HG02798 (cell line): ENCODE measurements at regions not wholly inside any gene's neighbourhood (a gene's known extent, or its start where the extent isn't known, plus 50 kb on each side); places are given as distances from the start of the nearest gene placed in this dataset.

Experiments
- ATAC-seq: cut with Tn5 transposase; IDR thresholded peaks from one replicate; pipeline ENCODE4 v1.9.1; 2021; ENCODE audit warnings: mild to moderate bottlenecking; ENCODE audit not compliant: unreplicated experiment, poor library complexity

DNA sequence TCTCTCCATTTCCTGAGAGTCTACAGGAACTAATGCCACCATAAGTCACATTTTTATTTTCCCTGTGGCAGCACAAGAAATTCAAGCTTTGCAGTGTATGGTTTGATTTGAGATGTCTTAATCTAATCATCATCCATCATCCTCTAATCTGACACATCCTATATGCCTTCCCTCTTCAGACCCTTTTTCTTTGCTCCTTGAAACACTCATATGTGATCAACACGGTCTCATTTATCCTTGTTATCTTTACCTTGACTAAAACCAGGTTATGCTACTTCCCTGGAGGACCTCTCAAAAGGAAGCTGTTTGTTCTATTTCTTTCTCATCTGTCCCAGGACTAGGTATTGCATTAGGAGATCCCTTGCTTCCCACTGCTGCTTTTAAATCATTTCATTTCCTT lies 146.9 kb upstream of the MRPS30 start:
- no peak for ATAC-seq

DNA sequence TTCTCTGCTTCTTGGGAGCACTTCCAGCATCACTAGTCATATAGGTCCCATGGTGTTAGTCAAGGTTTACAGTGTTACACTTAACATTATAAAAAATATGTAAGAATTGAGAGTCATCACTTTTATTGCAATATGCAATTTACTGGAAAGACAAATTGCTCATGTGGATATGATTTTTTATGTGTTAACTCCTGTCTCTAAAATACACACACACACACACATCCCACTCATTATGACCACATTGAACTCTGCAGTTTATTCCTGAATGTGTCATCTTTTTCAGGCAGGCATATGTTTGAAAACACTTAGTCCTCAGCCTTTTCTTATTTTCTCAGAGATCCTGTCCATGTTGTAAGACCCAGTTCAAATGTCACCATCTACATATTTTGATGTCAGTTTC lies 148.5 kb upstream of the MRPS30 start:
- ATAC-seq, result no peak

DNA sequence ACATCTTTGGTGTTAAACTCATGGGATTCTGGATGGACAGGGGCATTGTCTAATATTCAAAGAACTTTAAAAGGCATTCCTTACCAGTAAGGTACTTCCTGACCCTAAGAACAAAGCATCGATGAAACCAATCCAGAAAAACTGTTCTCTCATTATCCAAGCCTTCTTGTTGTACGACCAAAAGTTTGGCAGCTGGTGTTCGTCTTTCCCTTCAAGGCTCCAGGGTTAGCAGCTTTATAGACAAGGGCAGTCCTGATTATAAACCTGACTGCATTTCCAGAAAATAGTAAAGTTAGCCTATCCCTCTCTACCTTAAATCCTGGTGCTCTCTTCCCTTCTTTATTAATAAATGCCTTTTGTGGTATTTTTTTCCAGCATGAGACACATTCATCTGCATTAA lies 149.4 kb upstream of the MRPS30 start:
- no peak for ATAC-seq

DNA sequence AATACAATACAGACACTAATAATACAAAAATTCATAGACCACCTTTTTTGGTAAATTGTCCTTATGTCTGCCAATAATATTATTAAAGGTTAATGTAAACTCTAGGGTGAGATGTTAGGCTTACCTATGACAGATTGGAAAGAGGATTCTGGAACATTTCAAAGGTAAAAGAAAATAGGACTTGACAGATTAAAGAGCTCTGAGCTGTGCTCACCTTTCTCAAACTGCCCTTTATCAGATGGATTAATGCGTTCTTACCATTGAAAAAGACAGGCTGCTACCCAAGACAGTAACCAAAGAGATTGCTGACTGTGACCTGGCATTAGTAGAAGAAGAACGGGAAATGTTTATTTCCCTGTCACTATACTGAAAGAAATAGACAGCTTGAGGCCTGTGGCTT lies 156.1 kb upstream of the MRPS30 start:
- ATAC-seq, result no peak

DNA sequence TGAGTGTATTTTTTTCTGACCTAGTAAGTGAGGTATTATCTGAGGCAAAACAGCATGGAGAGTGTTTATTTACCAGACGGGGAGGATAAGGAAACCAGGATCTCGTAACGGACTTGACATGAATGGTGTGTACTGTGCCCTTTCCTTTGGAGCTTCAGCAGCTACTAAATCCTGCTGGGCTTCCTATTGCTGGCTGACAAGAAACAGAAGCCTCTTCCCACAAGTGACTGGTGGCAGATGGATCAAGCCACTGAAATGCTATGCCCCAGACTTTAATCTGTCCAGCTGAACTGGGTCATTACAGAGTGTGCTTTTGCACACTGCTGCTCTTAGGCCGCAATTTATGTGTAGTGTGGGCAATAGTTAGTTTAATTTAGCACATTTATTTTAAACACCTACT lies 162.7 kb upstream of the MRPS30 start:
- no peak for ATAC-seq

DNA sequence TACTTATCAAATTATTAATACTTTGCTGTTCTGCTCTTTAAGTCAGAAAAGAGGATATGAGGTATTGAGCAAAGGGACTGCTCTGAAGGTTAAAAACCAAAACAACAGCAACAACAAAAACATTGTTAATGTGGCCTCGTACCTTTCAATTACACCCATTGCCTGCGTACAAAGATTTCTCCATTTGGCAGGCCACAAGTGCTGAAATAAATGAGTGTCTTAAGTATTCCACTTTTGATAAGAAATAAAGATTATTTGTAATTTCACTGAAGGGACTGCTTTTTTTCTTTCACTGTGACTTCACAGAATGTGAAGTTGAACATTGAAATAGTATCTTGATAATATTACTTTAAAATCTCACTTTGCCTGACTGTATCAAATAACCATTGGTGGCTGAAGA lies 163.2 kb upstream of the MRPS30 start:
- ATAC-seq, result no peak

DNA sequence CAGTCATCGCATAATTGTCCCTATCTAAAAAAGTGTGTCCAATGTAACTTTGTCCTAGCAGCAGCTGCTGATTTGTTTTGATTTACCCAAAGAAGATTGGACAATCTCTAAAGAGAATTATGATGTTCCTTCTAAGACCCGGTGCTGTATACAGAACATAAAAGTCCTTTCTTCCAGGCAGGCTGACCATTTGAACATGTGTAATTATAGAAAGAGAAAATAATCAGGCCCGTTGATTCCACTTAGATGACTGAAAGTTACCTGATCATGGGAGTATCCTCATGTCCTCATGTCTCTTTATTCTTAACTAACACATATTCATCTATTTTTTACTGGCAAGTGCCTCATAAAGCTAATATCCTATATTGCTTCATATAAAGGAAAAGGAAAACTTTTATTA lies 164.1 kb upstream of the MRPS30 start:
- no peak for ATAC-seq

DNA sequence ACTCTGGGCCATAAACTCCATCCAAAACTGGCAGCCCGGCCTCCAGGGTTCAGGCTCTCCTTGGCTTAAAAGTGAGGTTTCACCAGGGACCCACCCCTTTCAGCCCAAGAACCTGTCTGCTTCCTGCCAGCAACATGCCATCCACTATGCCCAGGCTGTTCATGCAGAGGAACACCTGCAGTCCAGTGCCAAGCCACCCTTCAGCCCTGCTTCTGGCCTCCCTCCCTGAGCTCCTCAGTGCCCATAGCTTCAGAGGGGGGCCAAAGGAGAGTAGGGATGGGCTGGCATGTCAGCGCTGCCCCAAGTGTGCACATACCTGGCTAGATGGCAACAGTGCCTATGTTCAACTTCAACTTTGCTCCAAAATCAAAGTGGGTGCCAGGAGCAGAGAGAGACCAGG lies 166.9 kb upstream of the MRPS30 start:
- no peak for ATAC-seq

DNA sequence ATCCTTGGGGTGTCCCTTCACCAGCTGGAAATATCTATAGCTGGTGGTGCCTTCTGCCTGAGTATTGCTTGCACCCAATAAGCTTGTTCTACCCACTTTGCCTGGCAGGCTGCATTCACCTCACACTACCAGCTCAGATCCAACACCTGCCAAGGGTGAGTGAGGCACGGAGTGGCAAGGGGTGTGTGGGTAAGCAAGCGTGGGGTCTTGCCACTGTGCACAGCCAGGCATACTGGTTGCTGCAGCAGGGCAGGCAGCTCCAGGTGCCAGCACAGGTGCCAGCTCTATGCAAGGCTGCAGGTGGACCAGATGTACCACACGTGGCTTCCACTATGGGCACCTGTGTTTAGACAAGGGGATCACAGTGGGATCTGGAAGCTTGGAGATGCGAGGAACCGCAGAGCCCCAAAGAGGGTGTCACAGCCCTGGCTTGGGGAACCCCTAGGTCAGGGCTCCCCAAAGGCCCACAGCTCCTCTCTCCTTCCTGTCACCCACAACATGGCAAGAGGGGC lies 167.7 kb upstream of the MRPS30 start:
- no peak for ATAC-seq

DNA sequence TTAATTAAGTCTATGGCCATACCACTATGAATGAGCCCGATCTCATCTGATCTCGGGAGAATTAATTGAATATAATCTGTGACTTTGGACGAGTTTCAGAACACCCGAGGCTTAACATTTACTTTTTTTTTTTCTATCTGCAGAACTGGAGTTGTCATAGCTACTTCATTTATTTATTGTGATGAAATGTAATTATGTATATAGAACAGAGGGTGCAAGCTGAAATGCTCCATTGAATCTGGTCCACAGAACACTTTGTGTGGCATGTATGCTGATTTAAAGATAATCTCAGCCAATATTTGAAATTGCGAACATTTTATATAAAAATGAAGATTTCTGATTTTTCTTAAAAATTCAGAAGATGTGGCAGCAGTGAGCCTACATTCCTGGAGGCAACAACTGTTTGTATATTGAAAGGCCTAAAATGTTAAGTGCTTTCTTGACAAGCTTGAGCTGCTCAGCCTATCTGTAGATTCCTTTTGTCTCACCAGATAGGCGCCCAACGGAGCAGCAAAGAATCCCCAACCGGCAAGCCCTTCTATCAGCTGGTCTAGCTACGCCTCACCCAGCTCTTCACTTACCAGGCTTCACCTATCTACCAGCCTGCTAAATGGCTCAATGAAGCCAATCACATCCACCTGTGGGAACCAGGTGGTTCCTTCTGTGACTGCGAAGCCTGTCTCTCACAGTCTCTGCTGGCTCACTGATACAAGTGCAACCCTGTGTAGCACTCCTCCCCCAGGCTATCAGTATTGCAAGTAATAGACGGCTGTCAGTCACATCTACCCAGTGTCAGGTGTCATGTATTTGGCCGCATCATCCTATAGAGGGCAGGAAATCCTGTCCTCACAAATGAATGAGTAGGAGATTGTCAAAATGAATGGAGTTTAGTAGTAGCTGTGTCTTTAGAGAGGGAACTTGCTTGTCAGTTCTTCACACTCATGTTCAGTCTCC lies 170.6 kb upstream of the MRPS30 start:
- no peak for ATAC-seq

DNA sequence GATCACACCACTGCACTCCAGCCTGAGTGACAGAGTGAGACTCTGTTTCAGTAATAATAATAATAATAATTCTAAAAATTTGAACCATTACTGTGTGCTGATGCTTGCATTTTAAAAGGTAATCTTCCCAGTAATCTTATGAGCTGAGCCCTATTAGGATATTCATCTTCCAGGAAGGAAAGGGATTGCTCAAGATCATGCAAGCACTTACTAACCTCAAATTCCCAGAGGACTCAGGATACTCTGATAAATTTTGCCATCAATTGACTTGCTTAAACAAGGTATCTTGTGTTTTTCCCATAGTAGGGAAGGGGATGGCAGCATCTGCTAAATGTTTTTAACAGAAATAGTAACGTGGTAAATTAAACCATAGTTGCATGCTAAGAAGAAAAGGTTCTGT lies 176.4 kb upstream of the MRPS30 start:
- ATAC-seq, result no peak

DNA sequence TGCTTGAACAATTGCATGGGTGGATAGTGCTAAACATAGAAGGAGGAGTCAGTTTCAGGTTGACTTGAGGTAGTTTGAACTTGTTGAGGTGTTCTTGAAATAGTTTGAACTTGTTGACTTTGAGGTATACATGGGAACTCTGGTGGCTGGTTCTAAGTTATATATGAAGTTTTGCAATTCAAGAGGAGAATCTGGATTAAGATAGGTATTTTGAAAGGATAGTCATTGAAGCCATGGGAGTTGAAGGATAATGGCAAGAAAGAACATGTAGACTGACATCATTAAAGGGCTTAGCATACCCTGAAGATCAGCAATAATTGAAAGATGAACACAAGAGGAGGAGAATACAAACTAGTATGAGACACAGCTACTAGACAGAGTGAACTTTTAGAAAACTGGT lies 181.9 kb upstream of the MRPS30 start:
- ATAC-seq, result no peak

DNA sequence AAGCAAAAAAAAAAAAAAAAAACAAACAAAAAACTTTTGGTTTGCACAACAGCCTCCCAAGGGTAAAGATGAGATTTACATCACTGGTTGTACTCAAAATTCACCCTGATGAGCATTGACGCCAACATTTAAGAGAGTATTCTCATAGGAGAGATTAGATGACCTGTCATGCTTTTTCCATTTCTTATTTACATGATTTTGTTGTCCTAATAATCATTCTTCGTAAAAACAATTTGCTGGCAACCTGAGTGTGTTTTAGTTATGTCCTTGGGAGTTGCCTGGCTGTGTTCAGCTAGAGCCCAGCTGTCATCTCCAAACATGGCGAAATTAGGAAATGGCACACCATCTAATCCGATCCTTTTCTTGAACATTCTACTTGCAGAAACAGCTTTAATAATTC lies 186.4 kb upstream of the MRPS30 start:
- ATAC-seq, result no peak

DNA sequence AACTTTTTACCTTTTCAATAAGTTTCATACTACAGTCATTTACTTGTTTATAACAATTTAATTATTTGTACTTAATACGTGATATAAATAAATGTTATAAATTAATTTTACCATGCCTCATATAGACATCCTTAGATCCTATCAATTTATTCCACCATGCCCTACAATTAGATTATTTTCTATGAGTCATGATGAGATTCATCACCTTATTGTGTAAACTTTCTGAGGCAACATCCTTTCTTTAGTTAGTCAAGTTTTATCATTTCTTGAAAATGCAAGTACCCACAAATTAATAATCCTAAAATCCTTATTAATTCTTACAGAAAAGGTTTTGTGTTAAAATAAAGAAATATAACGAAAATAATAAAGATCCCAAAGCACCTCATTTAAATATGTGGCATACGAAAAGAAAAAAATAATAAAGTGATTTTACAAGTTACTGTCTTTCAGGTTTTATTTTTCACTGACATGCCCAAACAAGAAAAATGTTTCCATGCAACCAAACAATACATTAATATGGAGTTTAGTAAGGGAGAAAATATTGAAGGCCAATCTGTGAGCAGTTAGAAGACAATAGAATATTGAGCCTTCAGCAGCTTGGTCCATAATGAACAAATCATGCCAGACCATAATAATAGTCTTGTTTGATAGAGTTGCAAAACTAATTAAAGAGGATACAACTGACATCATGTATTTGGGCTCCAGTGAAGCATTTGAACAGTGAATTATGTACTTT lies 188.7 kb upstream of the MRPS30 start:
- no peak for ATAC-seq

DNA sequence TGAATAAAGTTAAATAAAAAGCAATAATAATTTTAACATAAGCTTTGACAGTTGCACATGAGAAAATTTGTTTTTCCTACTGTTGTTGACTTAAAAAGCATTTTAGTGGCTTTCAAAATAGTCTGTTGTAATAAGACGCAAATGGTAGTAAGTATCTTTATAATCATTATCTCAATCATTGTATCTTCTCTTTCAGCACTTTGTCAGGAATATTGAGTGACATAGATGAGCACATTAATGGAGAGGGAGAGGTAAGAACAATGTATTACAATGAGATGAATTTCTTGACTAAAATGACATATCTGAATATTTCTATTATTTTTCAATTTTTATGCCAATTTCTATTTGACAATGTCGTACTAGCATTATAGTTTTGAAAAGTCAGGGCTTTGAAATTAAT lies 193.9 kb upstream of the MRPS30 start:
- ATAC-seq, result no peak

DNA sequence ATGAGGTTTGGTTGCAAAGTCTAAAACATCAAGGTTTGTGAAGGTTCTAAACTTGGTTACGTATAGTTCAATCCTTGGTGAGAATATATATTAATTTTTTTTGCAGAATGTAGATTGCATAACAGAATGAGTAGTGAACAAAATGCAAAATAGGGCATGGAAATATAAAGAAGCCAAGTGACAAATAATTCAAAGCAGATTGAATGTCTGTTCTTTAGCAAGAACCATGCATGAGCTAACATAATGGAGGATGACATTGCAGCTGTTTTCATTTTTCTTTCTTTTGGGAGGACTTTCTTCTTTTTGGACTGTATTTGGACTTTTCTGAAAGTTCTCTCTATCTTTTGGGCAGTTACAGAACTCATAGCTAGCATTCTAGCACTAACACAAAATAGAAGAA lies 194.8 kb upstream of the MRPS30 start:
- no peak for ATAC-seq

DNA sequence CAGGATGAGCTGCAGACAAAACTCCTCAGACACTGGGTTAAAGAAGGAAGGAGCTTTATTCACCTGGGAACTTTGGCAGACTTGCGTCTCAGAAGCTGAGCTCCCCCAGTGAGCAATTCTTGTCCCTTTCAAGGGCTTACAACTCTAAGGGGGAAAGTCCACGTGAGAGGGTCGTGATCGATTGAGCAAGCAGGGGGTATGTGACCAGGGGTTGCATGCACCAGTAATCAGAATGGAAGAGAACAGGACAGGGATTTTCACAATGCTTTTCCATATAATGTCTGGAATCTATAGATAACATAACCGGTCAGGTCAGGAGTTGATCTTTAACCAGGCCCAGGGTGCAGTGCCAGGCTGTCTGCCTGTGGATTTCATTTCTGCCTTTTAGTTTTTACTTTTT lies 202.8 kb upstream of the MRPS30 start:
- no peak for ATAC-seq

DNA sequence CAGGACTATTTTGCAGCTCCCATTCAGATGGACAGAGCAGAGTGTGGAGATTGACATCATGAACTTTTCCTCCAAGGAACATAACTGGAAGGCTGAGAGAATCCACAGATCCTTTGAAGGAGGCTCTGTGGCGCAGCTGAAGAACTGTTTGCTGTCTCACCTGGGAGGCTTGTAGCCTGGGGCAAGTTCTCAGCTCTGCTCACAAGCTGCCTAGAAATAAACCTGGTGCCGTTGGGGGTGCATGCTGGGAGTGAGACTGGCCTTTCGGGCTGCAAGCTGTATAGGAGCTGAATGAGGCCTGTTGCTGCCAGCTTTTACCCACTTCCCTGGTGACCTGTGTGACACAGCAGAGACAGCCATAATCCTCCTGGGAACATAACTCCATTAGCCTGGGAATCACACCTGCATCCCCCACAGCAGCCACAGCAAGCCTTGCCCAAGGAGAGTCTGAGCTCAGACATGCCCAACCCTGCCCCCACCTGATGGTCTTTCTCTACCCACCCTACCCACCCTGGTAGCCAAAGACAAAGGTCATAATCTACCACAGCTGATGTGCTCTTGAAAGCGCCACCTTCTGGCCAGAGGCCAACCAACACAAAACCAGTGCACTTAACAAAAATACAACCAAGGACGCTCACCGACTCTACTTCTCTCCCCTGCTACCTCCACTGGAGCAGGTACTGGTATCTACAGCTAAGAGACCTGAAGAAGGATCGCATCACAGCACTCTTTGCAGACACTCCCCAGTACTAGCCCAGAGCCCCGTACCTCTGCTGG lies 205.1 kb upstream of the MRPS30 start:
- ATAC-seq, result no peak

DNA sequence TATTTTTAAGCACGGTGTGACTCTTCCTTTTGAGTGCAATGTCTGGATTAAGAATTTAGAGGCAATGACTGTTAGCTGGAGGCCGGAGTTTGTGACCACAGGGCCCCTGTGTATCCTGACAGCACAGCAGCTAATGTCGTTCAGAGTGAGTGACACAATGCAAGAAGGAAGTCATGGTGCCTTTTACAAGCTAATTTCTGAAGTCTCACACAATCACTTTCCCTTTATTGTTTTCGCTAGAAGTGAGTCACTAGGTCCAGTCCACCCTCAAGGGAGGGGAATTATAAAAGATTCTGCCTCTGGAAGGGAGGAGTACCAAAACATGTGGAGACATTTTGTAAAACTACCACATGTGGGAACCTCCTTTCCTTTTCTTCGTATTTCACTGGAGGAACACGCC lies 185.5 kb upstream of the FGF10 start:
- ATAC-seq, result no peak

DNA sequence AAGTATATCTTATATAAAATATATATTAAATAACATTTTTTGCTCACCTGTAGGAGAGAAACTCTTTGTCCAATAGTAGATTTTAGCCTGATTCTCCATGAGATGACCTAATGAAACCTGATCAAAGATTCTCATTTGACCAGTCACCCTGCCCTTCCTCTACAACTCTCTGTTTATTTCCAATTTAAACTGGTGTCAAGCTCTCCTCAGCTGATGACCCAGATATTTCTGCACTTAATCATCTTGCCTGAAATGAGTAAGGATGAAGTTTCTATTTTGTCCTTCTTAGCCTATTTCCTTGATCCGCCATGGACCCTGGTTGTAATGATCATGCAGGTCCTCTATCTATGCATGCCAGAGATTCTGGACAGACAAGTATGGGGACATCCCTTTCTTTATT lies 179.3 kb upstream of the FGF10 start:
- ATAC-seq, result no peak

DNA sequence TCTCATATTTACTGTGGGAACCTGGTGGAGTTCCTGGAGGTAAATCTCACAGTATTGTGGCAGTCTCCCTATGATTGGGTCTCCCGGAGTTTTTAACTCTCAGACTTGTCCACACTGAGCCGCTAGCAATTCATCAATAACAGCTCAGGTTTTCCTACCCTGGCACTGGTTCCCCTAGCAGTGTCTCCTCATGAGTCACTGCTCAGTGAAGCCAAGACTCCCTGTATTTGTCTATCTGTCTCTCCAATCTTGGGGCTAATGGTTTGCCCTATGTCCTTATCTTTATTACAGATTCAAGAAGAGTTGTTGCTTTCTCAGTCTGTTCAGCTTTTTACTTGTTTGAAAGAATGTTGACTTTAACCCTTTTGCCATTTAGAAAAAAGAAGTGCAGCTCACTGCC lies 176.7 kb upstream of the FGF10 start:
- no peak for ATAC-seq
